ENCODE measurements at regions not wholly inside any gene's neighbourhood (a gene's known extent, or its start where the extent isn't known, plus 50 kb on each side); places are given as distances from the start of the nearest gene placed in this dataset.

GRCh38 chr21:29403922-29404538 lies 105.3 kb downstream of the BACH1 start:
- TF ChIP-seq CTCF (conservative IDR thresholded peaks at IDR 0.05; ENCODE audit: low read length), result no peak
- TF ChIP-seq EZH2phosphoT487 (IDR thresholded peaks at IDR 0.05; ENCODE audit: borderline replicate concordance, low read depth, low read length), result no peak
